ENCODE measurements at regions not wholly inside any gene's neighbourhood (a gene's known extent, or its start where the extent isn't known, plus 50 kb on each side); places are given as distances from the start of the nearest gene placed in this dataset.
"Not testable (repeated sequence)": the region's sequence is repeated elsewhere in the genome, so short reads cannot be mapped to it uniquely, and the experiment has no call there.

GRCh38 chr4:111143510-111143909 lies 520.6 kb upstream of the PITX2 start:
- Histone ChIP-seq H3K27me3 (no peaks in the 10 kb centered on the region), H3K9me3 (no peaks in the 10 kb centered on the region), H3K4me3 (no peak overlapping the region), H3K27ac (no peak overlapping the region), H3K4me1 (no peaks in the 10 kb centered on the region), H3K36me3 (no peaks in the 10 kb centered on the region)
- TF ChIP-seq, protein P1, sequence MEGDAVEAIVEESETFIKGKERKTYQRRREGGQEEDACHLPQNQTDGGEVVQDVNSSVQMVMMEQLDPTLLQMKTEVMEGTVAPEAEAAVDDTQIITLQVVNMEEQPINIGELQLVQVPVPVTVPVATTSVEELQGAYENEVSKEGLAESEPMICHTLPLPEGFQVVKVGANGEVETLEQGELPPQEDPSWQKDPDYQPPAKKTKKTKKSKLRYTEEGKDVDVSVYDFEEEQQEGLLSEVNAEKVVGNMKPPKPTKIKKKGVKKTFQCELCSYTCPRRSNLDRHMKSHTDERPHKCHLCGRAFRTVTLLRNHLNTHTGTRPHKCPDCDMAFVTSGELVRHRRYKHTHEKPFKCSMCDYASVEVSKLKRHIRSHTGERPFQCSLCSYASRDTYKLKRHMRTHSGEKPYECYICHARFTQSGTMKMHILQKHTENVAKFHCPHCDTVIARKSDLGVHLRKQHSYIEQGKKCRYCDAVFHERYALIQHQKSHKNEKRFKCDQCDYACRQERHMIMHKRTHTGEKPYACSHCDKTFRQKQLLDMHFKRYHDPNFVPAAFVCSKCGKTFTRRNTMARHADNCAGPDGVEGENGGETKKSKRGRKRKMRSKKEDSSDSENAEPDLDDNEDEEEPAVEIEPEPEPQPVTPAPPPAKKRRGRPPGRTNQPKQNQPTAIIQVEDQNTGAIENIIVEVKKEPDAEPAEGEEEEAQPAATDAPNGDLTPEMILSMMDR (IDR thresholded peaks at IDR 0.05), result no peak
- no peak for TF ChIP-seq EP300 (IDR thresholded peaks at IDR 0.05)
- no peak for TF ChIP-seq POLR2A (IDR thresholded peaks at IDR 0.05)
- TF ChIP-seq POLR2AphosphoS5 (IDR thresholded peaks at IDR 0.05), result no peak
- DNase-seq (ENCODE audit: low spot score in 2 of 2), result no peak

- no peaks in the 10 kb centered on the region for H3K36me3 ChIP-seq
- H3K9me3 ChIP-seq, result no peaks in the 10 kb centered on the region
- no peak overlapping the region for H3K27ac ChIP-seq
- no peak overlapping the region for H3K4me3 ChIP-seq
- WGBS, result 81% methylated on average over 6 of the region's 6 CpGs
- no peaks in the 10 kb centered on the region for H3K27me3 ChIP-seq
- no peak for TF ChIP-seq POLR2A (IDR thresholded peaks at IDR 0.05)
- TF ChIP-seq, protein P1 (IDR thresholded peaks at IDR 0.05), result no peak
- no peak for TF ChIP-seq POLR2AphosphoS5 (IDR thresholded peaks at IDR 0.05)
- TF ChIP-seq EP300 (IDR thresholded peaks at IDR 0.05), result no peak
- H3K4me1 ChIP-seq, result no peaks in the 10 kb centered on the region
- no peak for DNase-seq (ENCODE audit: low spot score in 2 of 2)
Observed at GRCh38 chr4:111154934-111155333, 532.1 kb upstream of the PITX2 start.

DNA sequence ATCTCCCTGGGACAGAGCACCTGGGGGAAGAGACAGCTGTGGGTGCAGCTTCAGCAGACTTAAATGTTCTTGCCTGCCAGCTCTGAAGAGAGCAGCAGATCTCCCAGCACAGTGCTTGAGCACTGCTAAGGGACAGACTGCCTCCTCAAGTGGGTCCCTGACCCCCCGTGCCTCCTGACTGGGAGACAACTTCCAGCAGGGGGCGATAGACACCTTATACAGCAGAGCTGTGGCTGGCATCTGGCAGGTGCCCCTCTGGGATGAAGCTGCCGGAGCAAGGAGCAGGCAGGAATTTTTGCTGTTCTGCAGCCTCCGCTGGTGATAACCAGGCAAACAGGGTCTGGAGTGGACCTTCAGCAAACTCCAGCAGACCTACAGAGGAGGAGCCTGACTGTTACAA lies 541.7 kb upstream of the PITX2 start:
- H3K27ac ChIP-seq; H3K4me1 ChIP-seq; H3K36me3 ChIP-seq; H3K4me3 ChIP-seq; DNase-seq (ENCODE audit: low spot score in 2 of 2); H3K27me3 ChIP-seq: not testable (repeated sequence)
- WGBS, result 59% methylated on average over 4 of the region's 4 CpGs
- peaks cover 11% of the 10 kb centered on the region for H3K9me3 ChIP-seq

DNA sequence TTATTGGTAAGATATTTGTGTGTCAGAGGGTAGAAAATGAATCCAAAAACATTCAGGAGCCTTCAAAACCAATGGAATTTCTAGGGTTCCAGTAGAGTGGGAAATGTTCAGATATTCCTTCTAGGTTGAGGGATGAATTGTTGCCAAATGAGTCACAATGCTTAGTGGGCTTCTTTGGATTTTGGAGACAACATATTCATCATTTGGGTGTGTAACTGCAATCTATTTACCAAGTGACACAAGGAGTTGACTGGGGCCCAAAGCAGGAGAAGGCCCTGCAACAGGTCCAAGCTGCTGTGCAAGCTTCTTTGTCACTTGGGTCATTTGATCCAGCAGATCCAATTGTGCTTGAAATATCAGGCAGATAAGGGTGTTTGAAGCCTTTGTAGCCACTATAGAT lies 551.5 kb upstream of the PITX2 start:
- H3K4me1 ChIP-seq, result no peaks in the 10 kb centered on the region
- no peaks in the 10 kb centered on the region for H3K27me3 ChIP-seq
- H3K36me3 ChIP-seq, result no peaks in the 10 kb centered on the region
- H3K27ac ChIP-seq, result no peak overlapping the region
- TF ChIP-seq EP300 (IDR thresholded peaks at IDR 0.05) (no peak), POLR2AphosphoS5 (IDR thresholded peaks at IDR 0.05) (no peak), POLR2A (IDR thresholded peaks at IDR 0.05) (no peak)
- TF ChIP-seq, protein P1 (IDR thresholded peaks at IDR 0.05), result no peak
- H3K9me3 ChIP-seq, result no peaks in the 10 kb centered on the region
- DNase-seq (ENCODE audit: low spot score in 2 of 2), result no peak
- no peak overlapping the region for H3K4me3 ChIP-seq

DNA sequence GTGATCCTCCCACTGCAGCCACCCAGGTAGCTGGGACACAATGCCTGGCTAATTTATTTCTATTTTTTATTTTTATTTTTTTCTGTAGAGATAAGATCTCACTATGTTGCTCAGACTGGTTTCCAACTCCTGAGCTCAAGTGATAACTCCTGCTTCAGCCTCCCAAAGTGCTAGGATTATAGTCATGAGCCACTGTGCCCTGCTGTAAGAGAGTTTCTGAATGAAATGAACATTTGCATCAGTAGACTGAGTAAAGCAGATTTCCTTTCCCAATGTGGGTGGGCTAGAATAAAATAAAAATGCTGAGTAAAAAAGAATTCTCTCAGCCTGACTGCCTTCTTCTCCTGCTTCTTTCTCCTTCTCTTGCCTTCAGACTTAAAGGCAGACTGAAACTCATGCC lies 555.4 kb upstream of the PITX2 start:
- Histone ChIP-seq H3K27me3 (no peaks in the 10 kb centered on the region), H3K9me3 (no peaks in the 10 kb centered on the region), H3K27ac (no peak overlapping the region), H3K4me1 (no peaks in the 10 kb centered on the region), H3K36me3 (no peaks in the 10 kb centered on the region), H3K4me3 (no peak overlapping the region)
- no peak for DNase-seq (ENCODE audit: low spot score in 2 of 2)
- TF ChIP-seq, protein P1 (IDR thresholded peaks at IDR 0.05), result no peak
- TF ChIP-seq POLR2AphosphoS5 (IDR thresholded peaks at IDR 0.05), result no peak
- TF ChIP-seq POLR2A (IDR thresholded peaks at IDR 0.05), result no peak
- TF ChIP-seq EP300 (IDR thresholded peaks at IDR 0.05), result no peak

GRCh38 chr4:111187108-111187507 lies 564.2 kb upstream of the PITX2 start:
- DNase-seq (ENCODE audit: low spot score in 2 of 2), result no peak
- H3K27me3 ChIP-seq, result no peaks in the 10 kb centered on the region

More at GRCh38 chr4:111187108-111187507, 564.2 kb upstream of the PITX2 start:
- Histone ChIP-seq H3K27ac (no peak overlapping the region), H3K9me3 (no peaks in the 10 kb centered on the region), H3K4me1 (no peaks in the 10 kb centered on the region), H3K4me3 (no peak overlapping the region), H3K36me3 (no peaks in the 10 kb centered on the region)
- no peak for TF ChIP-seq EP300 (IDR thresholded peaks at IDR 0.05)
- TF ChIP-seq, protein P1 (IDR thresholded peaks at IDR 0.05), result no peak
- no peak for TF ChIP-seq POLR2AphosphoS5 (IDR thresholded peaks at IDR 0.05)
- TF ChIP-seq POLR2A (IDR thresholded peaks at IDR 0.05), result no peak
- 84% methylated on average over 2 of the region's 2 CpGs for WGBS

All from suprapubic skin (tissue), 4 donors.